IMR-90 (cell line): ENCODE measurements at regions not wholly inside any gene's neighbourhood (a gene's known extent, or its start where the extent isn't known, plus 50 kb on each side); places are given as distances from the start of the nearest gene placed in this dataset.

Experiments
- ATAC-seq: fragments of 200-7000 bp; cut with Tn5 transposase; 2 replicates; pipeline ENCODE4 v1.9.1; 2020; ENCODE audit warnings: low read depth, mild to moderate bottlenecking, moderate library complexity
- BruUV-seq: library from RNA; stranded (reverse); fragments of 400-500 nt; replicated peaks from 2 replicates; lab custom pipeline; 2021; lab: Mats Ljungman, UMichigan
- CTCF ChIA-PET: fragments of 300-600 bp; formaldehyde crosslinking; extraction: SDS; loops from one replicate; lab custom pipeline; 2021; ENCODE audit warnings: antibody characterized with exemption; lab: Yijun Ruan, JAX
- POLR2A ChIA-PET: fragments of 300-600 bp; sonication (Branson Sonifier 250); formaldehyde crosslinking; loops from one replicate; lab custom pipeline; 2022; ENCODE audit warnings: antibody characterized with exemption; ENCODE audit not compliant: unreplicated experiment; lab: Charles Lee
- DNase-seq: peaks from one replicate; pipeline ENCODE4 v3.0.0; 2013
- H2AFZ ChIP-seq: replicated peaks from 2 replicates; pipeline ENCODE3; 2013; ENCODE audit warnings: low read length, mild to moderate bottlenecking; ENCODE audit not compliant: poor library complexity
- H2AK5ac ChIP-seq: 2 replicates; pipeline ENCODE4 v1.6.1; 2013; ENCODE audit warnings: low read depth, low read length, inconsistent platforms
- H2AK9ac ChIP-seq: replicated peaks from 2 replicates; pipeline ENCODE3; 2013; ENCODE audit warnings: mild to moderate bottlenecking, low read depth, low read length, moderate library complexity; ENCODE audit not compliant: poor library complexity
- H2BK120ac ChIP-seq: 2 replicates; pipeline ENCODE4 v1.6.1; 2013; ENCODE audit warnings: low read depth, low read length, inconsistent platforms
- H2BK15ac ChIP-seq: 3 replicates; pipeline ENCODE4 v1.6.1; 2013; ENCODE audit warnings: low read depth, low read length, inconsistent platforms
- H2BK20ac ChIP-seq: 2 replicates; pipeline ENCODE4 v1.6.1; 2013; ENCODE audit warnings: low read depth, mild to moderate bottlenecking, inconsistent platforms, low read length, moderate library complexity
- H2BK5ac ChIP-seq: 2 replicates; pipeline ENCODE4 v1.6.1; 2013; ENCODE audit warnings: mild to moderate bottlenecking, low read depth, low read length, inconsistent platforms; ENCODE audit not compliant: poor library complexity, severe bottlenecking
- H3K14ac ChIP-seq: replicated peaks from 2 replicates; pipeline ENCODE4 v1.6.1; 2013; ENCODE audit warnings: low read depth, low read length, inconsistent platforms
- H3K18ac ChIP-seq: 2 replicates; pipeline ENCODE4 v1.6.1; 2013; ENCODE audit warnings: low read depth, low read length, control low read depth
- H3K23ac ChIP-seq: 2 replicates; pipeline ENCODE4 v1.6.1; 2013; ENCODE audit warnings: low read depth, low read length, inconsistent platforms
- H3K27ac ChIP-seq: 2 replicates; pipeline ENCODE4 v1.5.1; 2013; ENCODE audit warnings: mild to moderate bottlenecking, control low read depth, low read length; ENCODE audit not compliant: insufficient read depth
- H3K27me3 ChIP-seq: 2 replicates; pipeline ENCODE4 v1.6.1; 2013; ENCODE audit warnings: low read length; ENCODE audit not compliant: control insufficient read depth, insufficient read depth
- H3K36me3 ChIP-seq: 2 replicates; pipeline ENCODE4 v1.6.1; 2013; ENCODE audit warnings: low read length, mixed read lengths; ENCODE audit not compliant: control insufficient read depth, insufficient read depth
- H3K4ac ChIP-seq: 2 replicates; pipeline ENCODE4 v1.6.1; 2013; ENCODE audit warnings: low read depth, low read length, inconsistent platforms
- H3K4me1 ChIP-seq: 2 replicates; pipeline ENCODE4 v1.6.1; 2013; ENCODE audit warnings: low read length, mixed read lengths; ENCODE audit not compliant: control insufficient read depth, insufficient read depth
- H3K4me2 ChIP-seq: 2 replicates; pipeline ENCODE4 v1.6.1; 2013; ENCODE audit warnings: low read depth, mild to moderate bottlenecking, control low read depth, low read length, moderate library complexity
- H3K4me3 ChIP-seq: 2 replicates; pipeline ENCODE4 v1.5.1; 2013; ENCODE audit warnings: low read depth, mild to moderate bottlenecking, control low read depth, low read length, moderate library complexity; ENCODE audit not compliant: insufficient read depth
- H3K56ac ChIP-seq: 2 replicates; pipeline ENCODE4 v1.6.1; 2013; ENCODE audit warnings: low read length, inconsistent platforms; ENCODE audit not compliant: insufficient read depth; ENCODE audit errors: extremely low read depth
- H3K79me1 ChIP-seq, 2 experiments: 2 replicates each; pipeline ENCODE4 v1.6.1; 2013; ENCODE audit warnings: low read length in 2 of 2, inconsistent platforms in 1 of 2, low read depth in 1 of 2
- H3K9ac ChIP-seq: 2 replicates; pipeline ENCODE4 v1.6.1; 2013; ENCODE audit warnings: low read depth, low read length, control low read depth
- H3K9me1 ChIP-seq: 2 replicates; pipeline ENCODE4 v1.6.1; 2013; ENCODE audit warnings: low read length, inconsistent platforms; ENCODE audit not compliant: insufficient read depth
- H3K9me3 ChIP-seq: 2 replicates; pipeline ENCODE4 v1.6.1; 2013; ENCODE audit warnings: low read length; ENCODE audit not compliant: control insufficient read depth, insufficient read depth
- H4K20me1 ChIP-seq: 2 replicates; pipeline ENCODE4 v1.6.1; 2013; ENCODE audit warnings: low read length, inconsistent platforms; ENCODE audit not compliant: insufficient read depth
- H4K5ac ChIP-seq: 2 replicates; pipeline ENCODE4 v1.6.1; 2013; ENCODE audit warnings: mild to moderate bottlenecking, low read depth, low read length, control low read depth
- H4K8ac ChIP-seq, 2 experiments: 2 replicates each; pipeline ENCODE4 v1.6.1; 2013; ENCODE audit warnings: low read depth in 2 of 2, low read length in 2 of 2, control low read depth in 1 of 2, inconsistent platforms in 1 of 2
- H4K91ac ChIP-seq: 2 replicates; pipeline ENCODE4 v1.6.1; 2013; ENCODE audit warnings: low read depth, low read length, inconsistent platforms; ENCODE audit not compliant: insufficient read depth
- BHLHE40 ChIP-seq: fragments of 150-350 bp; IDR thresholded peaks from 2 replicates; pipeline ENCODE4 v1.6.1; 2016; ENCODE audit warnings: mild to moderate bottlenecking, low read depth, low read length
- CEBPB ChIP-seq: IDR thresholded peaks from 2 replicates; pipeline ENCODE4 v1.6.1; 2012; ENCODE audit warnings: low read depth, low read length, improper control_type of control experiment
- CHD1 ChIP-seq: IDR thresholded peaks from 2 replicates; pipeline ENCODE4 v1.6.1; 2012; ENCODE audit warnings: low read depth, low read length, improper control_type of control experiment
- ELK1 ChIP-seq: fragments of 150-350 bp; IDR thresholded peaks from 2 replicates; pipeline ENCODE4 v1.6.1; 2016; ENCODE audit warnings: low read depth, mild to moderate bottlenecking, low read length, moderate library complexity, borderline replicate concordance
- FOS ChIP-seq: fragments of 150-350 bp; IDR thresholded peaks from 2 replicates; pipeline ENCODE4 v1.6.1; 2016; ENCODE audit warnings: low read depth, low read length
- MAZ ChIP-seq: IDR thresholded peaks from 2 replicates; pipeline ENCODE4 v1.6.1; 2012; ENCODE audit warnings: low read depth, mild to moderate bottlenecking, low read length, improper control_type of control experiment, moderate library complexity, borderline replicate concordance
- MXI1 ChIP-seq: IDR thresholded peaks from 2 replicates; pipeline ENCODE4 v1.6.1; 2012; ENCODE audit warnings: low read depth, mild to moderate bottlenecking, low read length, moderate library complexity, borderline replicate concordance
- POLR2A ChIP-seq: IDR thresholded peaks from 2 replicates; pipeline ENCODE4 v1.6.1; 2012; ENCODE audit warnings: mild to moderate bottlenecking, low read depth, low read length
- RAD21 ChIP-seq: IDR thresholded peaks from 2 replicates; pipeline ENCODE4 v1.6.1; 2012; ENCODE audit warnings: low read length, improper control_type of control experiment
- RFX5 ChIP-seq: IDR thresholded peaks from 2 replicates; pipeline ENCODE4 v1.8.0; 2012; ENCODE audit warnings: low read depth, mild to moderate bottlenecking, low read length, moderate library complexity
- USF2 ChIP-seq: fragments of 150-350 bp; IDR thresholded peaks from 2 replicates; pipeline ENCODE4 v1.6.1; 2017; ENCODE audit warnings: mild to moderate bottlenecking, antibody characterized with exemption, low read length, low read depth
- WGBS, 2 experiments: methylation state at CpG; one replicate each; pipeline versions ENCODE4 v1.1.5 to v1.1.7; 2013; ENCODE audit warnings: missing lambda C conversion rate in 2 of 2; ENCODE audit not compliant: insufficient read length in 1 of 2; ENCODE audit errors: extremely low coverage in 2 of 2; 5-methylcytosine and 5-hydroxymethylcytosine counted together
- dilution Hi-C: fragments of 300-500 bp; cut with HindIII; formaldehyde crosslinking; loops from one replicate; pipeline ENCODE4 v1.14.3; 2018; ENCODE audit warnings: low sequenced_read_pairs; ENCODE audit not compliant: unreplicated experiment
- in situ Hi-C: fragments of 300-500 bp; cut with MboI; formaldehyde crosslinking; loops from 3 replicates; pipeline ENCODE4 v1.14.3; 2019; ENCODE audit warnings: low sequenced_read_pairs, inconsistent platforms, mixed read lengths
- intact Hi-C: fragments of 100-400 bp; cut with micrococcal nuclease; formaldehyde crosslinking; loops from 2 replicates; pipeline ENCODE4 v1.10.0; 2022

- Histone ChIP-seq H2BK120ac (no peak overlapping the region), H3K27ac (no peak overlapping the region), H3K4me1 (no peaks in the 10 kb centered on the region), H3K79me1 (no peaks in the 10 kb centered on the region), H3K4me3 (no peak overlapping the region), H3K9me1 (no peaks in the 10 kb centered on the region), H2AFZ (no peak overlapping the region), H4K20me1 (no peaks in the 10 kb centered on the region), H3K56ac (no peak overlapping the region), H2AK9ac (no peak overlapping the region), H3K18ac (no peak overlapping the region), H3K9ac (no peak overlapping the region), H3K36me3 (no peaks in the 10 kb centered on the region), H3K14ac (no peak overlapping the region), H3K4me2 (no peak overlapping the region), H3K4ac (no peak overlapping the region), H2AK5ac (no peak overlapping the region), H4K91ac (no peak overlapping the region), H2BK15ac (no peak overlapping the region), H3K23ac (no peak overlapping the region), H4K5ac (no peak overlapping the region), H3K9me3 (peaks cover 7% of the 10 kb centered on the region), H4K8ac (no peak overlapping the region), H2BK20ac (no peak overlapping the region), H3K27me3 (no peaks in the 10 kb centered on the region), H2BK5ac (no peak overlapping the region)
- dilution Hi-C loops = no loop called here
- CTCF ChIA-PET = interaction anchor here (0.6 kb wide), 1 partner anchor 467 kb away, joined by 10 read pairs; no protein-coding TSS in a partner anchor
- no peak for TF ChIP-seq MXI1
- TF ChIP-seq ELK1 = no peak
- no peak for TF ChIP-seq USF2
- TF ChIP-seq POLR2A = no peak
- no peak for TF ChIP-seq MAZ
- no peak for TF ChIP-seq CEBPB
- TF ChIP-seq CHD1 = no peak
- TF ChIP-seq RFX5 = no peak
- no peak for TF ChIP-seq RAD21
- TF ChIP-seq FOS = no peak
- TF ChIP-seq BHLHE40 = no peak
- intact Hi-C loops = no loop called here
- DNase-seq = no peak
- no TSS peak for BruUV-seq
- POLR2A ChIA-PET = no interaction called here
- WGBS, 2 experiments = 83% methylated on average over 1 of the region's 3 CpGs; no CpG with 5 or more reads in 1 of the 2 experiments
- in situ Hi-C loops = no loop called here
- ATAC-seq = no peak
Observed at GRCh38 chr4:13998850-13999445, 371.4 kb upstream of the BOD1L1 start.
